Upper lobe of right lung (tissue), 1 donor: ENCODE measurements at regions not wholly inside any gene's neighbourhood (a gene's known extent, or its start where the extent isn't known, plus 50 kb on each side); places are given as distances from the start of the nearest gene placed in this dataset.

Experiments used
- ATAC-seq: fragments of 200-7000 bp; cut with Tn5 transposase; one replicate; pipeline ENCODE4 v1.9.1; 2020; ENCODE audit warnings: mild to moderate bottlenecking, moderate library complexity
- DNase-seq: peaks from one replicate; pipeline ENCODE4 v3.0.0-alpha.2; 2020
- H3K27ac ChIP-seq: fragments of 200-600 bp; one replicate; pipeline ENCODE4 v1.8.0; 2022
- H3K27me3 ChIP-seq: fragments of 200-600 bp; one replicate; pipeline ENCODE4 v1.8.0; 2022; ENCODE audit warnings: mild to moderate bottlenecking
- H3K36me3 ChIP-seq: fragments of 200-600 bp; one replicate; pipeline ENCODE4 v1.8.0; 2022
- H3K4me1 ChIP-seq: fragments of 200-600 bp; one replicate; pipeline ENCODE4 v1.8.0; 2022
- H3K4me3 ChIP-seq: fragments of 200-600 bp; one replicate; pipeline ENCODE4 v1.8.0; 2022; ENCODE audit warnings: mild to moderate bottlenecking
- H3K9me3 ChIP-seq: fragments of 200-600 bp; one replicate; pipeline ENCODE4 v1.8.0; 2022
- CTCF ChIP-seq: fragments of 200-600 bp; IDR thresholded peaks from one replicate; pipeline ENCODE4 v1.8.0; 2022; ENCODE audit warnings: antibody characterized with exemption
- intact Hi-C: fragments of 100-400 bp; cut with DNase I; formaldehyde crosslinking; loops from one replicate; pipeline ENCODE4 v1.11.0; 2022
- donor health status: DM: no; HTN: yes; CAD: no; lungs with severe emphysema.

- intact Hi-C loops: no loop called here
- ATAC-seq: no peak
Measured at GRCh38 chr1:230516889-230517288, 90.8 kb upstream of the PGBD5 start.

GRCh38 chr1:230515451-230516145, 89.5 kb upstream of the PGBD5 start:
- no peak overlapping the region for H3K4me3 ChIP-seq
- DNase-seq (no peak), ATAC-seq (peak; percentile 12)
- no peaks in the 10 kb centered on the region for H3K36me3 ChIP-seq
- no peaks in the 10 kb centered on the region for H3K9me3 ChIP-seq
- H3K27me3 ChIP-seq: no peaks in the 10 kb centered on the region
- no peak for TF ChIP-seq CTCF
- H3K27ac ChIP-seq: no peak overlapping the region
- no peaks in the 10 kb centered on the region for H3K4me1 ChIP-seq
- intact Hi-C loops: no loop called here

More at GRCh38 chr1:230516889-230517288, 90.8 kb upstream of the PGBD5 start:
- H3K27me3 ChIP-seq: no peaks in the 10 kb centered on the region
- H3K4me1 ChIP-seq: no peaks in the 10 kb centered on the region
- no peak for TF ChIP-seq CTCF
- H3K4me3 ChIP-seq: no peak overlapping the region
- DNase-seq: no peak
- no peak overlapping the region for H3K27ac ChIP-seq
- H3K36me3 ChIP-seq: no peaks in the 10 kb centered on the region
- H3K9me3 ChIP-seq: no peaks in the 10 kb centered on the region

- DNase-seq: no peak
- Histone ChIP-seq H3K4me1 (peaks cover 11% of the 10 kb centered on the region), H3K27ac (no peak overlapping the region), H3K36me3 (no peaks in the 10 kb centered on the region), H3K4me3 (no peak overlapping the region), H3K9me3 (no peaks in the 10 kb centered on the region), H3K27me3 (no peaks in the 10 kb centered on the region)
- intact Hi-C loops: no loop called here
- no peak for TF ChIP-seq CTCF
- ATAC-seq: no peak
Measured at GRCh38 chr1:230510496-230510895, 84.4 kb upstream of the PGBD5 start.

GRCh38 chr1:230509281-230509977, 83.3 kb upstream of the PGBD5 start:
- no peaks in the 10 kb centered on the region for H3K27me3 ChIP-seq
- H3K4me1 ChIP-seq: peaks cover 11% of the 10 kb centered on the region
- DNase-seq: no peak
- no peaks in the 10 kb centered on the region for H3K9me3 ChIP-seq
- H3K36me3 ChIP-seq: no peaks in the 10 kb centered on the region
- no peak overlapping the region for H3K4me3 ChIP-seq
- ATAC-seq: peak; percentile 64
- intact Hi-C loops: no loop called here
- H3K27ac ChIP-seq: no peak overlapping the region
- TF ChIP-seq CTCF: no peak

- Histone ChIP-seq H3K4me1 (peaks cover 11% of the 10 kb centered on the region), H3K4me3 (no peak overlapping the region), H3K27ac (no peak overlapping the region), H3K36me3 (no peaks in the 10 kb centered on the region), H3K9me3 (no peaks in the 10 kb centered on the region), H3K27me3 (no peaks in the 10 kb centered on the region)
- no peak for TF ChIP-seq CTCF
- DNase-seq (no peak), ATAC-seq (peak; percentile 78)
- intact Hi-C loops: no loop called here
Measured at GRCh38 chr1:230507666-230508402, 81.7 kb upstream of the PGBD5 start.
